GM20000 (cell line): ENCODE measurements at regions not wholly inside any gene's neighbourhood (a gene's known extent, or its start where the extent isn't known, plus 50 kb on each side); places are given as distances from the start of the nearest gene placed in this dataset.

Experiments
- DNase-seq: peaks from one replicate; pipeline ENCODE4 v3.0.0; 2012; ENCODE audit warnings: low spot score
- TF ChIP-seq, protein P1 (sequence below): IDR thresholded peaks from 2 replicates; pipeline ENCODE4 v1.5.1; 2012; ENCODE audit warnings: mild to moderate bottlenecking, control low read depth; ENCODE audit errors: extremely low read depth, missing control alignments

DNA sequence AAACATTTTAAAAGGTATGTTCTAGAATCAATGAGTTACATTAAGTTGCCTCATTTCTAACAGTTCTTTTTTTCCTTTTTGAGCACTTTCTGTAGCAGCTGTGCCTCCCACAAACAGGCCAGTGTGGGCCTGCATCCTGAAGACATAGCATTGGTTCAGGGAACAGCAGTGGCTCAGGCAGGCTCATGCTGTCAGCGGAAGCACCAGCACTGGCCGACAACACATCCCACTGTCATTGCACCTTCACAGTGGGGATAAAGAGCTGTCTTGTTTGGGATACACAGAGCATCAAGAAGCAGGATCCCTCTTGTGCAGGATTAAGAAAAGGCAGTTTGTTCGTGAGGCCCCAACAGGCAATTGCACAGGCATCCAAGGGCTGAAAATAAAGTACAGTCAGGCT lies 123.3 kb downstream of the MOBP start:
- TF ChIP-seq, protein P1, sequence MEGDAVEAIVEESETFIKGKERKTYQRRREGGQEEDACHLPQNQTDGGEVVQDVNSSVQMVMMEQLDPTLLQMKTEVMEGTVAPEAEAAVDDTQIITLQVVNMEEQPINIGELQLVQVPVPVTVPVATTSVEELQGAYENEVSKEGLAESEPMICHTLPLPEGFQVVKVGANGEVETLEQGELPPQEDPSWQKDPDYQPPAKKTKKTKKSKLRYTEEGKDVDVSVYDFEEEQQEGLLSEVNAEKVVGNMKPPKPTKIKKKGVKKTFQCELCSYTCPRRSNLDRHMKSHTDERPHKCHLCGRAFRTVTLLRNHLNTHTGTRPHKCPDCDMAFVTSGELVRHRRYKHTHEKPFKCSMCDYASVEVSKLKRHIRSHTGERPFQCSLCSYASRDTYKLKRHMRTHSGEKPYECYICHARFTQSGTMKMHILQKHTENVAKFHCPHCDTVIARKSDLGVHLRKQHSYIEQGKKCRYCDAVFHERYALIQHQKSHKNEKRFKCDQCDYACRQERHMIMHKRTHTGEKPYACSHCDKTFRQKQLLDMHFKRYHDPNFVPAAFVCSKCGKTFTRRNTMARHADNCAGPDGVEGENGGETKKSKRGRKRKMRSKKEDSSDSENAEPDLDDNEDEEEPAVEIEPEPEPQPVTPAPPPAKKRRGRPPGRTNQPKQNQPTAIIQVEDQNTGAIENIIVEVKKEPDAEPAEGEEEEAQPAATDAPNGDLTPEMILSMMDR = no peak
- DNase-seq = no peak

GRCh38 chr3:39592311-39593050 lies 125.0 kb downstream of the MOBP start:
- TF ChIP-seq, protein P1 = no peak
- DNase-seq = no peak

- TF ChIP-seq, protein P1 = no peak
- no peak for DNase-seq
Measured at GRCh38 chr3:39593341-39593740, 125.9 kb downstream of the MOBP start.

- no peak for DNase-seq
- TF ChIP-seq, protein P1 = no peak
Measured at GRCh38 chr3:39601241-39601640, 133.8 kb downstream of the MOBP start.

- TF ChIP-seq, protein P1 = no peak
- DNase-seq = no peak
Measured at GRCh38 chr3:39605837-39606236, 138.4 kb downstream of the MOBP start.

DNA sequence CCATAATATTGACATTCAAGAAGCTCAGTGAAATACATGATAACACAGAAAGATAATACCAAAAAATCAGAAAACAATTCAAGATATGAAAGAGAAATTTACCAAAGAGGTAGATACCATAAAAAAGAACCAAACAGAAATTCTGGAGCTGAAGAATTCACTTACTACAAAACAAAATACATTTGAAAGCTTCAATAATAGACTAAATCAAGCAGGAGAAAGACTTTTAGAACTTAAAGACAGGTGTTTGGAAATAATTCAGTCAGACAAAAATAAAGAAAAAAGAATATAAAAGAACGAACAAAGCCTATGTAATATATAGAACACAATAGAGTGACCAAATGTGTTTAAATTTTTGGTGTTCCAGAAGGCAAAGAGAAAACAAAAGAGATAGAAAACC lies 158.7 kb downstream of the MOBP start:
- no peak for DNase-seq
- TF ChIP-seq, protein P1 = no peak

GRCh38 chr3:39631136-39631535 lies 163.7 kb downstream of the MOBP start:
- TF ChIP-seq, protein P1 = no peak
- no peak for DNase-seq
